CD4-positive, alpha-beta memory T cell (primary cell): ENCODE measurements at regions not wholly inside any gene's neighbourhood (a gene's known extent, or its start where the extent isn't known, plus 50 kb on each side); places are given as distances from the start of the nearest gene placed in this dataset.

Source experiments
- CTCF ChIA-PET: fragments of 350-600 bp; sonication (Branson Sonifier 250); formaldehyde crosslinking; loops from one replicate; lab custom pipeline; 2021; ENCODE audit warnings: inconsistent platforms; ENCODE audit not compliant: partially characterized antibody; lab: Charles Lee
- POLR2A ChIA-PET: fragments of 350-600 bp; sonication (Branson Sonifier 250); formaldehyde crosslinking; loops from one replicate; lab custom pipeline; 2021; ENCODE audit not compliant: partially characterized antibody; lab: Charles Lee
- DNase-seq, 5 donors: peaks; one replicate each; pipeline versions ENCODE4 v3.0.0 to v3.0.0-alpha.2; 2020 to 2022; ENCODE audit warnings: mixed read lengths in 1 of 5
- H3K27ac ChIP-seq: one replicate; pipeline ENCODE4 v1.7.0; 2013; ENCODE audit warnings: low read depth, low read length
- H3K27me3 ChIP-seq: 2 replicates; pipeline ENCODE4 v1.7.0; 2013; ENCODE audit warnings: mild to moderate bottlenecking, low read length, moderate library complexity; ENCODE audit not compliant: insufficient read depth
- H3K36me3 ChIP-seq: 2 replicates; pipeline ENCODE4 v1.7.0; 2013; ENCODE audit warnings: mild to moderate bottlenecking, low read length, moderate library complexity; ENCODE audit not compliant: insufficient read depth
- H3K4me1 ChIP-seq: 2 replicates; pipeline ENCODE4 v1.7.0; 2013; ENCODE audit warnings: mild to moderate bottlenecking, low read length, moderate library complexity; ENCODE audit not compliant: insufficient read depth
- H3K4me3 ChIP-seq, 2 donors: one replicate each; pipeline ENCODE4 v1.7.0; 2013; ENCODE audit warnings: low read length in 2 of 2, mild to moderate bottlenecking in 1 of 2
- H3K9me3 ChIP-seq, 2 donors: one replicate each; pipeline ENCODE4 v1.7.0; 2013; ENCODE audit warnings: low read length in 2 of 2, control low read depth in 1 of 2; ENCODE audit not compliant: control insufficient read depth in 1 of 2
- H3K27ac Mint-ChIP-seq, 7 donors: one replicate each; pipeline ENCODE4 v1.8.0; 2020 to 2021; ENCODE audit warnings: mixed read lengths in 7 of 7, mild to moderate bottlenecking in 6 of 7, inconsistent platforms in 3 of 7, moderate library complexity in 3 of 7
- H3K27me3 Mint-ChIP-seq, 2 donors: one replicate each; pipeline ENCODE4 v1.8.0; 2020 to 2021; ENCODE audit warnings: mixed read lengths in 2 of 2
- H3K36me3 Mint-ChIP-seq, 2 donors: one replicate each; pipeline ENCODE4 v1.8.0; 2020 to 2021; ENCODE audit warnings: mixed read lengths in 2 of 2, inconsistent platforms in 1 of 2, mild to moderate bottlenecking in 1 of 2
- H3K4me1 Mint-ChIP-seq, 4 donors: one replicate each; pipeline ENCODE4 v1.8.0; 2020 to 2021; ENCODE audit warnings: mixed read lengths in 4 of 4, mild to moderate bottlenecking in 1 of 4
- H3K4me3 Mint-ChIP-seq, 8 donors: one replicate each; pipeline ENCODE4 v1.8.0; 2020 to 2021; ENCODE audit warnings: mixed read lengths in 8 of 8, mild to moderate bottlenecking in 7 of 8, moderate library complexity in 6 of 8, inconsistent platforms in 3 of 8
- H3K9me3 Mint-ChIP-seq, 8 donors: one replicate each; pipeline ENCODE4 v1.8.0; 2020 to 2021; ENCODE audit warnings: mixed read lengths in 8 of 8, mild to moderate bottlenecking in 5 of 8, inconsistent platforms in 3 of 8, moderate library complexity in 1 of 8
- intact Hi-C: fragments of 100-400 bp; cut with micrococcal nuclease; formaldehyde crosslinking; loops from one replicate; pipeline ENCODE4 v1.15.1; 2023

- DNase-seq: no peak
- no peak overlapping the region for H3K27ac Mint-ChIP-seq
- no peaks in the 10 kb centered on the region for H3K9me3 Mint-ChIP-seq
- Histone ChIP-seq H3K4me1 (no peaks in the 10 kb centered on the region), H3K27me3 (no peaks in the 10 kb centered on the region), H3K27ac (no peak overlapping the region), H3K9me3 (no peaks in the 10 kb centered on the region), H3K36me3 (no peaks in the 10 kb centered on the region), H3K4me3 (no peak overlapping the region)
- H3K4me1 Mint-ChIP-seq: no peaks in the 10 kb centered on the region
- H3K4me3 Mint-ChIP-seq: no peak overlapping the region
- H3K36me3 Mint-ChIP-seq: no peaks in the 10 kb centered on the region
- intact Hi-C loops: no loop called here
- peaks cover 15 to 20% of the 10 kb centered on the region in 2 donors for H3K27me3 Mint-ChIP-seq
- ChIA-PET POLR2A (no interaction called here), CTCF (no interaction called here)
Measured at GRCh38 chr11:71343828-71344400, 91.5 kb upstream of the SHANK2 start.

- Histone ChIP-seq H3K9me3 (no peaks in the 10 kb centered on the region), H3K27ac (no peak overlapping the region), H3K36me3 (no peaks in the 10 kb centered on the region), H3K27me3 (no peaks in the 10 kb centered on the region), H3K4me1 (no peaks in the 10 kb centered on the region), H3K4me3 (no peak overlapping the region)
- no peak for DNase-seq
- ChIA-PET POLR2A (no interaction called here), CTCF (no interaction called here)
- H3K4me1 Mint-ChIP-seq: no peaks in the 10 kb centered on the region
- intact Hi-C loops: no loop called here
- no peak overlapping the region for H3K27ac Mint-ChIP-seq
- no peaks in the 10 kb centered on the region for H3K9me3 Mint-ChIP-seq
- H3K36me3 Mint-ChIP-seq: no peaks in the 10 kb centered on the region
- H3K4me3 Mint-ChIP-seq: no peak overlapping the region
- peaks cover 11 to 14% of the 10 kb centered on the region in 2 donors for H3K27me3 Mint-ChIP-seq
Measured at GRCh38 chr11:71342951-71343827, 90.8 kb upstream of the SHANK2 start.

GRCh38 chr11:71342116-71342515, 89.7 kb upstream of the SHANK2 start:
- no peak overlapping the region for H3K4me3 ChIP-seq
- H3K4me3 Mint-ChIP-seq: no peak overlapping the region
- H3K27me3 ChIP-seq: no peaks in the 10 kb centered on the region
- peaks cover 10 to 12% of the 10 kb centered on the region in 2 donors for H3K27me3 Mint-ChIP-seq
- H3K9me3 Mint-ChIP-seq: no peaks in the 10 kb centered on the region
- no peaks in the 10 kb centered on the region for H3K36me3 ChIP-seq
- no peak for DNase-seq
- H3K4me1 Mint-ChIP-seq: no peaks in the 10 kb centered on the region
- H3K36me3 Mint-ChIP-seq: no peaks in the 10 kb centered on the region
- no peak overlapping the region for H3K27ac ChIP-seq
- no peaks in the 10 kb centered on the region for H3K9me3 ChIP-seq
- H3K4me1 ChIP-seq: no peaks in the 10 kb centered on the region
- POLR2A ChIA-PET: no interaction called here
- H3K27ac Mint-ChIP-seq: no peak overlapping the region
- CTCF ChIA-PET: no interaction called here
- intact Hi-C loops: no loop called here

GRCh38 chr11:71341596-71341995, 89.2 kb upstream of the SHANK2 start:
- no peak for DNase-seq
- no peaks in the 10 kb centered on the region for H3K36me3 Mint-ChIP-seq

GRCh38 chr11:71341173-71341572, 88.8 kb upstream of the SHANK2 start:
- H3K27me3 Mint-ChIP-seq: peaks cover 9 to 10% of the 10 kb centered on the region in 2 donors
- H3K36me3 Mint-ChIP-seq: no peaks in the 10 kb centered on the region
- DNase-seq: no peak
- no peaks in the 10 kb centered on the region for H3K9me3 ChIP-seq
- H3K4me1 Mint-ChIP-seq: no peaks in the 10 kb centered on the region
- no peak overlapping the region for H3K27ac Mint-ChIP-seq
- no peaks in the 10 kb centered on the region for H3K4me1 ChIP-seq
- CTCF ChIA-PET: no interaction called here
- intact Hi-C loops: no loop called here
- no peak overlapping the region for H3K4me3 ChIP-seq
- no peaks in the 10 kb centered on the region for H3K9me3 Mint-ChIP-seq
- no peaks in the 10 kb centered on the region for H3K36me3 ChIP-seq
- H3K27me3 ChIP-seq: no peaks in the 10 kb centered on the region
- no peak overlapping the region for H3K4me3 Mint-ChIP-seq
- POLR2A ChIA-PET: no interaction called here
- no peak overlapping the region for H3K27ac ChIP-seq

More at GRCh38 chr11:71341596-71341995, 89.2 kb upstream of the SHANK2 start:
- CTCF ChIA-PET: no interaction called here
- Histone ChIP-seq H3K4me1 (no peaks in the 10 kb centered on the region), H3K4me3 (no peak overlapping the region), H3K27ac (no peak overlapping the region), H3K36me3 (no peaks in the 10 kb centered on the region), H3K9me3 (no peaks in the 10 kb centered on the region), H3K27me3 (no peaks in the 10 kb centered on the region)
- no peaks in the 10 kb centered on the region for H3K9me3 Mint-ChIP-seq
- peaks cover 9 to 12% of the 10 kb centered on the region in 2 donors for H3K27me3 Mint-ChIP-seq
- no peak overlapping the region for H3K27ac Mint-ChIP-seq
- no peaks in the 10 kb centered on the region for H3K4me1 Mint-ChIP-seq
- H3K4me3 Mint-ChIP-seq: no peak overlapping the region
- intact Hi-C loops: no loop called here
- POLR2A ChIA-PET: no interaction called here

- intact Hi-C loops: no loop called here
- H3K27ac ChIP-seq: no peak overlapping the region
- Mint-ChIP-seq H3K27ac (peak overlapping the region in 1 of 7 donors; percentile 6), H3K27me3 (peaks cover 9% of the 10 kb centered on the region in 2 donors), H3K4me3 (no peak overlapping the region), H3K4me1 (no peaks in the 10 kb centered on the region), H3K36me3 (no peaks in the 10 kb centered on the region), H3K9me3 (peaks cover 0 to 1% (median 0%) of the 10 kb centered on the region in 8 donors)
- H3K9me3 ChIP-seq: no peaks in the 10 kb centered on the region
- H3K27me3 ChIP-seq: no peaks in the 10 kb centered on the region
- H3K4me1 ChIP-seq: no peaks in the 10 kb centered on the region
- POLR2A ChIA-PET: no interaction called here
- no peak for DNase-seq
- CTCF ChIA-PET: no interaction called here
- no peaks in the 10 kb centered on the region for H3K36me3 ChIP-seq
- H3K4me3 ChIP-seq: no peak overlapping the region
Measured at GRCh38 chr11:71340086-71340606, 87.8 kb upstream of the SHANK2 start.

- Histone ChIP-seq H3K4me1 (no peaks in the 10 kb centered on the region), H3K27ac (no peak overlapping the region), H3K27me3 (no peaks in the 10 kb centered on the region), H3K36me3 (no peaks in the 10 kb centered on the region), H3K4me3 (no peak overlapping the region), H3K9me3 (peaks cover 0 to 3% of the 10 kb centered on the region in 2 donors)
- Mint-ChIP-seq H3K36me3 (no peaks in the 10 kb centered on the region), H3K4me3 (no peak overlapping the region), H3K9me3 (peaks cover 0 to 7% (median under 1%) of the 10 kb centered on the region in 8 donors), H3K4me1 (no peaks in the 10 kb centered on the region), H3K27ac (peak overlapping the region in 1 of 7 donors; percentile 61), H3K27me3 (peaks cover 6 to 7% of the 10 kb centered on the region in 2 donors)
- DNase-seq: no peak
- intact Hi-C loops: no loop called here
- POLR2A ChIA-PET: no interaction called here
- CTCF ChIA-PET: no interaction called here
Measured at GRCh38 chr11:71339396-71339881, 87.1 kb upstream of the SHANK2 start.
